ENCODE measurements at regions not wholly inside any gene's neighbourhood (a gene's known extent, or its start where the extent isn't known, plus 50 kb on each side); places are given as distances from the start of the nearest gene placed in this dataset.

GRCh38 chr20:50363027-50363426 lies 147.2 kb upstream of the PTPN1 start:
- TF ChIP-seq, protein P1, sequence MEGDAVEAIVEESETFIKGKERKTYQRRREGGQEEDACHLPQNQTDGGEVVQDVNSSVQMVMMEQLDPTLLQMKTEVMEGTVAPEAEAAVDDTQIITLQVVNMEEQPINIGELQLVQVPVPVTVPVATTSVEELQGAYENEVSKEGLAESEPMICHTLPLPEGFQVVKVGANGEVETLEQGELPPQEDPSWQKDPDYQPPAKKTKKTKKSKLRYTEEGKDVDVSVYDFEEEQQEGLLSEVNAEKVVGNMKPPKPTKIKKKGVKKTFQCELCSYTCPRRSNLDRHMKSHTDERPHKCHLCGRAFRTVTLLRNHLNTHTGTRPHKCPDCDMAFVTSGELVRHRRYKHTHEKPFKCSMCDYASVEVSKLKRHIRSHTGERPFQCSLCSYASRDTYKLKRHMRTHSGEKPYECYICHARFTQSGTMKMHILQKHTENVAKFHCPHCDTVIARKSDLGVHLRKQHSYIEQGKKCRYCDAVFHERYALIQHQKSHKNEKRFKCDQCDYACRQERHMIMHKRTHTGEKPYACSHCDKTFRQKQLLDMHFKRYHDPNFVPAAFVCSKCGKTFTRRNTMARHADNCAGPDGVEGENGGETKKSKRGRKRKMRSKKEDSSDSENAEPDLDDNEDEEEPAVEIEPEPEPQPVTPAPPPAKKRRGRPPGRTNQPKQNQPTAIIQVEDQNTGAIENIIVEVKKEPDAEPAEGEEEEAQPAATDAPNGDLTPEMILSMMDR (optimal IDR thresholded peaks at IDR 0.05 in 1 of 3, IDR thresholded peaks at IDR 0.05 in 1 of 3, conservative IDR thresholded peaks at IDR 0.05 in 1 of 3; ENCODE audit: extremely low read depth in 1 of 3, insufficient read depth in 2 of 3, low read length in 3 of 3) = no peak
- no peak for TF ChIP-seq EZH2 (IDR thresholded peaks at IDR 0.05; ENCODE audit: low read length)

Data from keratinocyte (primary cell).